Activated CD4-positive, alpha-beta T cell treated with anti-CD3 and anti-CD28 coated beads, Interleukin-2, Interleukin-4, amounts not matched to agents 100 ng/mL and 50 ng/mL, durations not matched to agents 16 hours and 8 hours (primary cell): ENCODE measurements at regions not wholly inside any gene's neighbourhood (a gene's known extent, or its start where the extent isn't known, plus 50 kb on each side); places are given as distances from the start of the nearest gene placed in this dataset.

Experiments
- DNase-seq: peaks from one replicate; pipeline ENCODE4 v3.0.0-alpha.2; 2020; ENCODE audit warnings: low spot score

- DNase-seq: no peak
These were observed 75.2 kb downstream of the RHCG start for GRCh38 chr15:89421219-89421618.

GRCh38 chr15:89419370-89419984, 76.9 kb downstream of the RHCG start:
- DNase-seq: peak; percentile 27

DNA sequence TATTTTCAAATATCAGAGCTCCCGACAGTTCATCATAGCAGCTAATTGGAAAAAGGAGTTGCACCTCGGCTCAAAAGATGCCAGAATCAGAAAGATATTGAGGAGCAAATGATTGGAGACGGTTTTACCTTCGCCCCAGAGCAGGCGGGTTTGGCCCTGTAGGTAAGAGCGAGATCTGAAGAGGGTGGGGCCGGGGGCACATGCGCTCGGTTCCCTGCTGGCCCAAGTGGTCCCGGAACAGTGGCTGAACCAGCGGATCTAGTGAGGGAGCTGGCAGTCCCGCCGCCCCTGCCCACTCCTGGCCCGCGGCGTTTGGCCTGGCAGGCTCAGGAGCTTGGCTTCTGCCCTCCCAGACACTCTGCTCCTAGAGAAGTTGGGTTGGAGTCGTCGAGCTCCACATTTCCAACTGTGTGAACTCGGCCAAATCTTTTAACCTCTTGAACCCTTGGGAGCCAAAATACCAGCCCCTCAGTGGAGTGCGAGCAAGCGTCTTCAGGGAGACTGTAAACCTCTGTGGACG, 79.1 kb downstream of the RHCG start:
- DNase-seq: no peak

GRCh38 chr15:89416339-89417183, 79.8 kb downstream of the RHCG start:
- DNase-seq: peak; percentile 89

GRCh38 chr15:89414571-89414970, 79.9 kb upstream of the POLG start:
- DNase-seq: no peak

- no peak for DNase-seq
These were observed 79.3 kb upstream of the POLG start for GRCh38 chr15:89413877-89414276.

DNA sequence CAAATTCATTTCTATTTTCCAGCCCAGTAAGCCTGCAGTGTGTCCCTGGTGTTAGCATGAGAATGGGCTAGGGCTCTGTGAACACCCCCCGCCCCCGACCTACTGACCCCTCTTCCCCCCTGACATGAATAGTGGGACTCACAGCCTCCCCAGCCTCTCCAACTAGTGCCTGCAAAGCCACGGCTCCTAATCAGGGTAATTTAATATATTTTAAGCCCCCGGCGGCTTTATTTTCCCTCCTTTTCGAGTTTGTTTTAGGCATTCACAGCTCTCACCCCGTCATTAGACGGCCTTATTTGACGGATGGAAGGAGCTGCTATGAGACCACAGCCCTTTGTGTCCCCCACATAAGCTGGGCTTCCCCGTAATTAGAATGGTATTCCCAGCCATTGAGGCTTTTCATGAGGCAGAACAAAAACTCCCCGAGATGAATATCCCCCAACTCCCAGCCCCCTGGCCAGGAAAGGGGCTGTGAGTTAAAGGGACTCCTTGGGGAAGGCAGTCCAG, 78.3 kb upstream of the POLG start:
- no peak for DNase-seq

DNA sequence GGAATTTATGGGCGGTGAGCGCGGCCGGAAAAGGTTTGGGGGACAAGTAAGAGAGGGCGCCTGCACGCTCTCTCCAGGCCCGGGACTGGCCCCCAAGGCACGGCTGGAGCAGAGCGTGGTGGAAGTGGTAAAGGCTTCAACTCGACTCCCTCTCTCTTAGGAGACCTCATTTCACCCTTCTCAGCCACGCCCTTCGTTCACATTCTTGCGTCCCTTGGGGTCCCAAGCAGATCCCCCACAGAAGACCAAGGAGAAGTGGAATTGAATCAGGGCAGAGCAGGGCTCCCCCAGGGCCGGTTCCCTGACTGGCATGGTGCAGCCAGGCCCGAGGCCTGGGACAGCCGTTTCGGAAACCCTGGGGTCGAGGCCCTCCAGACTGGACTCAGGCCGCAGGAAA, 75.4 kb upstream of the POLG start:
- DNase-seq: no peak

- no peak for DNase-seq
These were observed 74.8 kb upstream of the POLG start for GRCh38 chr15:89409184-89410038.

GRCh38 chr15:89408372-89409183, 74.0 kb upstream of the POLG start:
- no peak for DNase-seq

DNA sequence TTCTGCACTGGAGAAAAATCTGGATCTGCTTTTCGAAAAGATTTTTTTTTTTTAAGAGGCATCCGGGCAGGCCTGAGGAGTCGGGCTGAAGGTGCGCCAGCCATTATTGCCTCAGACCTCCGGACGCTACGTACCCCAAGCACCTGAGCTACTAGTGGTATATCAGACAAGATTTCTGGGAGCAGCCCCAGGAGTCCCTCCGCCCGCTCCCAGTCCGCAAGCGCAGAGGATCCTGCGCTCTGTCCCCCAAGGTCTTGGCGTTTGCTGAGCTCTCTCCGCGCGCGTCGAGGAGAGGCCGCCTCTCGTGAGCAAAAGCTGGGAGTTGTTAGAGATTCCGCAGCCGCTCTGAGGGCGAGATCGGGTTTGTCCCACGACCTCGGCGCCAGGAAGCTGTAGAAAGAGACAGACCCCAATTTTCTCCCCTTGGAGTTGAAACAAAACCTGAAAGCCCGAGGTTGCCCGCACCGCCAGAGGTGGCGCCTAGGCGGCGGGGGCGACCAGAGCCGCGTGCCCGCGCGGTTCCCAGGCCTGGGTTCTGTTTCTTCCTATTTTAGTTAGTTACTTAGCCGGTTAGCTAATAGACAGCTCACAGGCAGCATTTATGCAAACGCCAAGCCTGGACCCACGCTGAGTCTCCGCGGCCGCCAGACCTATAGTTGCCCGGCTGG, 72.5 kb upstream of the POLG start:
- DNase-seq: no peak

GRCh38 chr15:89406218-89406939, 71.8 kb upstream of the POLG start:
- DNase-seq: no peak

- DNase-seq: no peak
These were observed 70.9 kb upstream of the POLG start for GRCh38 chr15:89405494-89405893.

DNA sequence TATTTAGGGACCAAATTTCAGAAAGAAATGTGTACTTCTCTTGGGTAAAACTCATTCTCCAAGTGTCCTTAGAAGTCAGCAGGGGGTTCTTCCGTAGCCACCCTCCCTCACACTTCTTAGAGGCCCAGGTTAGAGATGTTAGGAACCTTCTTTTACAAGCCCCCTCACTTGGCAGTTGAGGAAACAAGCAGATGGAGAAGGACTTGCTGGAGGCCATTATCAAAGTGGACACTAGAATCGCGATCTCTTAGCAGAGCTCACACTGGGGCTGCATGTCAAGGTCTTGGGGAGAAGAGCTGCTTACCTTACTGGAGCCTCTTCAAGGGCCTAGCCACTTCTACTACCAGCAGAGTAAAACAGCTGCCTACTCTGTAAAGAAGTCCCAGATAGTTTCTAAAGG, 69.4 kb upstream of the POLG start:
- no peak for DNase-seq

DNA sequence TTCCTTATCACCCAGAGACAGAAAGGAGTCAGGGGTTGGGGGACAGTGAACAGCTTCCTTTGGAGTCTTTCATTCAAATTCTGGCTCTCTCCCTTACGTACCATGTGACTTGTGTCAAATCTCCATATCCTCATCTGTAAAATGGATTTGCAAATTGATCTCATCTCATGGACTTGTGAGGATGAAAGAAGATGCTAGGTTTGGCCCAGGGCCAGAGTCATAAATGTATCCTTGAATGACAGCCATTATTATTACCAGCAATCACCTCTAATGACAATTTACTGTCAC, 67.8 kb upstream of the POLG start:
- no peak for DNase-seq

GRCh38 chr15:89401631-89402517, 67.2 kb upstream of the POLG start:
- no peak for DNase-seq

DNA sequence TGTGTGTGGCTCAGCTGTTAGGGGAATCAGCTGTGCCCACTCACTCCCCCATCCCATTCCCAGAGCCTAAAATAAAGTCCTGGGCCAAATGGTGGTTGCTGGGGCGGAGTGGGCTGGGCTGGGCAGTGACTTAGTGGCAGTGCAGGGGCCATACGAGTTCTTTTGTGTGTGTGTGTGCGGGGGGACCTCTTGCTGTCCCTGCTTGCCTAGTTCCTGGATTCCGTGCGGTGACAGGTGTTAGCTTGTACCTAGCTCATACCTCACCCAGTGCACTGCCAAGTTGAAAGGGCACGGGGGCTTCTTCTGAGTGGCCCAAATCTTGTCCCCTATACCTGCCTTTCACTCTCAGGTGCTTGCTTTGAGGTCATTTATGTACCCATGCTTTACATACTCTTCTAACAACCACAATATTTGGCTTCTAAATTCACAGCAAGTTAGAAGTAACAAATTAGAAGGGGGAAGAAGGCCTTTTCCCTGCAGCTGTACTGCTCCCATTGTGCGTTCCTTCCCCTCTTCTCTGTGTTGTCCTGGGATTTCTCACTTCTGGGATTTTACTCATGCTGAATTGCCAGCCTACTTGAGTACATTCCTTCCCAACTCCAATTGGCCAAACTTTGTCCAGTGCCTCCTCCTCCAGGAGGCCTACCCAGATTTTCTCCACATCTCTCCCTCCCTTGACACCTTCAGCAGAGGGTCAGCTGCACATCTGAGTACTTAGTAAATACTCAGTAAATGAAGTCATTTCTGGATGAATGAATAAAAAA, 66.3 kb upstream of the POLG start:
- no peak for DNase-seq

GRCh38 chr15:89400116-89400781, 65.6 kb upstream of the POLG start:
- no peak for DNase-seq
